Effector CD4-positive, alpha-beta T cell (primary cell): ENCODE measurements at regions not wholly inside any gene's neighbourhood (a gene's known extent, or its start where the extent isn't known, plus 50 kb on each side); places are given as distances from the start of the nearest gene placed in this dataset.
"Not testable (repeated sequence)": the region's sequence is repeated elsewhere in the genome, so short reads cannot be mapped to it uniquely, and the experiment has no call there.

Experiments
- DNase-seq: peaks from one replicate; pipeline ENCODE4 v3.0.0-alpha.2; 2020

DNA sequence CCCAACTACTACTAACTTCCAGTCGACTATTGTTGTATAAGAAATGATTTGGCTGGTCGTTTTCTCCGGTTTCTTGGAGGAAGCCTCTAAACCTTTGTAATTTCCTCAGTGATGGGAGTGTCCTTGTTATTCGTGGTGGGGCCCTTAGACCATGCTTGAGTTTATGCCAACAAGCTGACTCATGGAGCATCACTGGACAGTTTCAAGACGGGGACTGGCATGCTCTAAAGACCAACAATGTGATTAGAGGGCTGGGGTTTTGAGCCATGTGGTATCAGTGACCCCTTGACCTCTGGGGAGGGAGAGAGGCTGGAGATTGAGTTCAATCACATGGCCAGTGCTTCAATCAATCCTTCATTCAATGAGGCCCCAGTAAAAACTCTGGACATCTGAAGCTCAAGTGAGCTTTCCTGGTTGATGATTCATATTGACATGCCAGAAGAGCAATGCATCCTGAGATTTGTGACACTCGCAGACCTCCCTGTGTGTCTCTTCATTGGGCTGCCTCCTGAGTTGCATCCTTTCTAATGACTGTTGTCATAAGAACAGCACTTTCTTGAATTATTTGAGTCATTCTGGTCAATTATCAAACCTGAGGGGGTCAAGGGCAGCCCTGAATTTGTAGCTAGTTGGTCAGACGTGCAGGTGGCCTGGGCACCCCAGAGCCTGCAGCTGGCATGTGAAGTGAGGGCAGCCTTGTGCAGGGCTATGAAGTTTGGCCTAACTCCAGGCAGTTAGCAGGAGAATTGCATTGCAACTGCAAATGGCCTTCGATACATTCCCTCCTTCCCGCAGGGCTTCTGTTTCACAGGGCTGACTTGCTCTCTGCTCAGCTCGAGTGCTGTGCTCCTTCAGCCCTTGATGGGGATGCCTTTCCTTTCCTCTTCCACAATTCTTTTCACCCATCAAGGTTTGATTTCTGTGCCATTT lies 246.5 kb downstream of the FGF9 start:
- no peak for DNase-seq

DNA sequence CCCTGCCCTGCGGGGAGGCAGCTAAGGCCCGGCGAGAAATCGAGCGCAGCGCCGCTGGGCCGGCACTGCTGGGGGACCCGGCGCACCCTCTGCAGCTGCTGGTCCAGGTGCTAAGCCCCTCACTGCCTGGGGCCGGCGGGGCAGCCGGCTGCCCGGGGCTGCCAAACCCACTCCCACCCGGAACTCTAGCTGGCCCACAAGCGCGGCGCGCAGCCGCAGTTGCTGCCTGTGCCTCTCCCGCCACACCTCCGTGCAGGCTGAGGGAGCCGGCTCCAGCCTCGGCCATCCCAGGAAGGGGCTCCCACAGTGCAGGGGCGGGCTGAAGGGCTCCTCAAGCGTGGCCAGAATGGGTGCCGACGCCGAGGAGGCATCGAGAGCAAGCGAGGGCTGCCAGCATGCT lies 249.9 kb downstream of the FGF9 start:
- not testable (repeated sequence) for DNase-seq

DNA sequence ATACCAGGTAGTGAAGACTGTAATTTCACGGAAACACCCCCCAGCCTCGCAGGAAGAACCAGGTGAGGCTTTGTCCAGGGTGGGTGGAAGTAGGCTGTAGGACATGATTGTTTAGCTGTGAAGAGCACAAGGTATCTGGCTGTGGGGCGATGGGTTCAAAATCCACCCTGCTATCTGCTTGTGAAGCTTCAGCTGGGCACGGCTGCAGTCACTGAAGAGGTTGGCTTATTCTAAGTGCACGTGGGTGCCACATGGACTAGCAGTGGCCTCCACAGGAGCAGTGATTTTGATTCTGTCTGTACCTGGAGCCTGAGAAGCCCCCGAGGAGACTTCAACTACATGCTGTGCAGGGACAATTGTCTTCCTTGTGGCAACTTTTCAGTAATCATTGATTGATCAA lies 254.1 kb downstream of the FGF9 start:
- no peak for DNase-seq

DNA sequence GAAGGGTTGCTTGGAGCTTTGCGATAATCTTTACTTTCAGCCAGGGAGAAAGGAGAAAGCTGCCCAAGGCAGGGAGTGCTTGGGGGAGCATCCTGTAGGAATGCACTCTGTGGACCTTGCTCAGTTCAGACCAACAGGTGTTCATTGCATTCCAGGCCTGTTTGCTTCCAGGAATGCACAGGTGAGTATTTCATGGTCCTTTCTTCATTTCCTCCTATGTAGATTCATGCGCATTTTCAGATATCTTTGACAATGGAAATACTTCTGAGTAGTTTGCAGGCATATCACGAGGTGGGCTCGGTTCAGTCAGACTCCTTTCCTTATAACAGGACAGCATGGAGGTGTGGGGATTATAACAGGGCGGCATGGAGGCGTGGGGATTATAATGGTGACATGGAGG lies 254.8 kb downstream of the FGF9 start:
- no peak for DNase-seq

DNA sequence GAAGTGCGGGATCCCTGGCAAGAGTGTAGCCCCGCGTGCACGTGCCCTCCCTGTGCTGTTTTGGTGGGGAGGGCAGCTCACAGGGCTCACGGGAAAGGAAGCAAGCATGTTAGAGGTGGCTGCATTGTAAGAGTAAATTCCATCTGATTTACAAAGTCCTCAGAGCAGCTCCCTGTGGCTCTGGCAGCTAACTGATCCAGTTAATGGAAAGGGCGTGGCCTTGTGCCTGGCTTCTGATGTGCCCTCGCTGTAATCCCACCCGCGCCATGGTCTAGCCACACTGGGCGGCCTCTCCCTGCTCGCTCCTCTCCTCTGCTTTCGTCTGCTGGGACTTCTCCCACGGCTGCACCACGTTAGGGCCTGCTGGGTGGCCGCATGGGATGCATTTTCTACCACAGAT lies 258.5 kb downstream of the FGF9 start:
- DNase-seq = no peak

DNA sequence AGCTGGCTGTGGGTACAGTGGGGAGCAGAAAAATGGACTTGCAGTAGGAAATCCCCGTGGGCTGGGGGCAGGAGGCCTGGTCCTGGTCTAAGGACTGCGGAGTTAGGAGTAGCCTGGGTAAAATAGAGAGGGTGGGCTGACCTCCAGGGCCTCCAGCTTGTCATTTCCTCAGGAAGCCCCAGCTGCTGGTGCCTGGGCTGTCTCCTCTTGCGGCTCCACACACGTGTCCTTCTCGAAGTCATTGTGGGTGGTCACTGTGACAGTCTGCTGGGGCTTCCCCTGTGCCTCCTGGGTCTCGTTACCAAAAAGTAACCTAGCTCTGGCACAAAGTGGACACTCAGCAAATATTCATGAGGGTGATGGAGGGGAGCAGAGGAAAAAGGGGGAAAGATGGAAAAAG lies 259.7 kb downstream of the FGF9 start:
- DNase-seq = no peak

DNA sequence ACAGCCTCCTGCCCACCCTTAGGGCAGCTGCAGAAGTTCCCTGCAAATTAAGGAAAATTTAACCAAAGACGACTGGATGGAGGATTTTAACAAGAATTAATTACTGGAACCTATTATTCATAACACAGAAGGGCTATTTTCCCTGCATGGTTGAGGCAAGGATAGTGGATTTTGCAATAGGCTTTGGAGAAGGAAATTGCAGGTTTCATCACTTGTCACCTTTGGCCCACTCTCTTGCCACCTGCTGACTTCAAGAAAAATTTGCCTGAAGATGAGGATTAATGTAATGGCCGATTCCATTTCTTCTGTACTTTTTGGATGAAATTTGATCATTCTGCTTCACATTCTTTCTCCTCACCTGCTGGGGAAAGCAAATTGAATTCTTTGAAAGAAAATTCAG lies 261.7 kb downstream of the FGF9 start:
- DNase-seq = no peak

DNA sequence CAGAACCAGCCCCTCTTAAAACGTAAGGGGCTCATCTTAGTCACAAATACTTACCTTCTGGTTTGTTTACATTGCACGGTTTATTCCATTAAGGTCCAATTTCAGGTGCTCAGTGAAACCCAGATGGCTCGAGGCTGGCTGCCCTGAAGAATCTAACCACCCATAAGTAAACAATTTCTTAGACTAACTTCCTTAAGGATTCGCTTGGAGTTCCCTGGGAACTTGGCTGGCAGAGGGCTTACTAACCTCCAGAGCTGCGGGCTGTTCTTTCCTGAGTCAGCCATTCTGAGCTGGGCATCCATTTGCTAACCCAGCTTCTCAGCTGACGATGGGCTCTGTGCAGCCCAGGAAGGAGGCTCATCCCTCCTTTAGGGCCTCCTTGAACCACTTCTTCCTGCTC lies 262.1 kb downstream of the FGF9 start:
- no peak for DNase-seq

DNA sequence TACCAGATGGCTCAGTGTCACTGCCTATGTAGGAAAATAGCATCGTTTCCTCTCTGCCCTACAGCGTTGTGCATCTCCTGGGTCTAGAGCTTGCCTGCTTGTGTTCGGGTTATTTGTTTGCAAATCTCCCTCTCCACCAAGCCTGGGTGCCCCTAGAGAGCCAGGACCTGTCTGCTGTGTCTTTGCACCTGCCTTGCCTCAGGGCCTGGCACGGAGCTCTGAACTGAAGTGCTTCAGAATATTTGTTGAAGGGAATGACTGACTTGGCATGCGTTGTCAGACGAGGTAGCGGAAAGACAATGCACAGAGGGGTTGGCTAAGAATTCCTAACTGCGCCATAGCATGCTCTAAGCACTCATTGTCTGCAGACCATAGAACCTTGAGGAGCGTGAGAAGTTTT lies 263.4 kb downstream of the FGF9 start:
- no peak for DNase-seq

DNA sequence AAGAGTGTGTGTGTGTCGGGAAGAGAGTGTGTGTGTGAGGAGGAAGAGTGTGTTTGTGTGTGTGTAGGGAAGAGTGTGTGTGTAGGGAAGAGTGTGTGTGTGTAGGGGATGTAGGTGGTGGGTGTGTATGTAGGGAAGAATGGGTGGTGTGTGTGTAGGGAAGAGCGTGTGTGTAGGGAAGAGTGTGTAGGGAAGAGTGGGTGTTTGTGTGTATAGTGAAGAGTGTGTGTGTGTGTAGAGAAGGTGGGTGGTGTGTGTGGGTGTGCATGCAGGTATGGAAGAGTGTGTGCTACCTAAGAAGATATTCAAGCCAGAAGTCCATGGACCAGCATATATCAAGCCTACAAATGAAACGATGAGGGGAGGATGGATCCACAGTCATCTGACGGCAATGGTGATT lies 265.8 kb downstream of the FGF9 start:
- DNase-seq = no peak

DNA sequence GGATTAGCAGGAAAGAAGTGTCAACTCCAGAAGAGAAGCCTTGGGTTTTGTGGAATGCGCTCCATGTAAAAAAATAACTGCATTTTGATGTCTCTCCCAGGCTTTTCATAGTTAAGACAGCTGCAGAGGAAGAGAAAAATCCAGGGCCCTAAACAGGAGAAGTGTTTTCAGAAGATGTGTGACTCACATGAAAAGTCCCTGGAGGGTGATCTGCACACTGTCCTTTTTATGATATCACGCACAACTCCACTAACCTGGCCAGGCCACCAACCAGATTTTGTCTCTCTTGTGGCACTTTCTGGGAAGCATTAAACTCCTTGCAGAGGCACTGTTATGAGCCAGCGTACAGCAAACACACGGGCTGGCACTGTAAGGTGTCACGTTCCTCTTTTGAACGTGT lies 267.3 kb downstream of the FGF9 start:
- no peak for DNase-seq

DNA sequence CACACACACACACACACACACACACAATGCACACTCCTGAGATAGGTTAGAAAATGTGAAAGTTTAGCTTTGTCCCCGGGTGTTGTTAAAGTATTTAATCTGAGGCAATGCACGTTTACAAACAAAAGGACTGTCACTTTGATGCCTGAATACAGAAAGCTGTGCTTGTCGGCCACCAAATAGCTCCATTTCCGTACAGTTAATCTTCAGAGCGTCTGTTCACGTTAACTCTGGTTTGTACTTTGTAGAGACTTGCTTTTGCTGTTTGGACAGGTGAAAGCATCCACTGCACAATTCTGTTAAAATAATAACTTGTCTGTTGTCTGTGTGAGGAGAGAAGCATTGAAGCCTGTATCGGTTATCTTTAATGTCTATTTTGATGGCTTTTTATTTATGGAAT lies 267.8 kb downstream of the FGF9 start:
- no peak for DNase-seq

DNA sequence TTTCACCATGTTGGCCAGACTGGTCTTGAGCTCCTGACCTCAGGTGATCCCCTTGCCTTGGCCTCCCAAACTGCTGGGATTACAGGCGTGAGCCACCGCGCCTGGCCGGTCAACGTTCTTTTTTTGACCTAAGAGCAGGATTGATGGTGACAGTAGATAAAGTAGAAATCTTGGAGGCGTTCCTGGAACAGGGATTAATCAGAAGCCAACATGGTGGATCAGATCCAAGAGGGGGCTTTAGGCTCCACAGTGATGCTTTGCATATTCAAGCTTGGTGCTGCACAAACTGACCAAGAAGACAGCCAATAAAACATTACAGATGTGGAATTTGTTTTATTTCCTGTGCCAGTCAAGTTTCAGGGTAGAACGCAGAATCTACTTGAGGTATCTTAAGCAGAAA lies 271.2 kb downstream of the FGF9 start:
- DNase-seq = no peak

DNA sequence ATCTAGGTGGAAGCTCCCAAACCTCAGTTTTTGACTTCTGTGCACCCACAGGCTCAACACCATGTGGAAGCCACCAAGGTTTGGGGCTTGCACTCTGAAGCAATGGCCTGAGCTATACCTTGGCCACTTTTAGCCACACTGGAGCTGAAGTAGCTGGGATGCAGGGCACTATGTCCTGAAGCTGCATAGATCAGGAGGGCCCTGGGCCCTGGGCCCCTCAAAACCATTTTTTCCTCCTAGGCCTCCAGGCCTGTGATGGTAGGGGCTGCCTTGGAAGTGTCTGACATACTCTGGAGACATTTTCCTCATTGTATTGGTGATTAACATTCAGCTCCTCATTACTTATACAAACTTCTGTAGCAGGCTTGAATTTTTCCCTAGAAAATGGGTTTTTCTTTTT lies 273.7 kb downstream of the FGF9 start:
- DNase-seq = no peak

DNA sequence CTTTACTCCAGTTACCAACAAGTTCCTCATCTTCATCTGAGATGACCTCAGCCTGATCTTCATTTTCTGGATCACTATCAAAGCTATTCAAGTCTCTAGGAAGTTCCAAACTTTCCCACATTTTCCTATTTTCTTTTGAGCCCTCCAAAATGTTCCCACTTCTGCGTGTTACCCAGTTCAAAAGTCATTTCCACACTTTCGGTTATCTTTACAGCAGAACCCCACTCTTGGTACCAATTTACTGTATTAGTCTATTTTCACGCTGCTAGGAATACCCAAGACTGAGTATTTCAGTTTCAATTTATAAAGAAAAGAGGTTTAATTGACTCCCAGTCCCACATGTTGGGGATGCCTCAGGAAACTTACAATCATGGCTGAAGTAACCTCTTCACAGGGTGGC lies 274.3 kb downstream of the FGF9 start:
- no peak for DNase-seq

DNA sequence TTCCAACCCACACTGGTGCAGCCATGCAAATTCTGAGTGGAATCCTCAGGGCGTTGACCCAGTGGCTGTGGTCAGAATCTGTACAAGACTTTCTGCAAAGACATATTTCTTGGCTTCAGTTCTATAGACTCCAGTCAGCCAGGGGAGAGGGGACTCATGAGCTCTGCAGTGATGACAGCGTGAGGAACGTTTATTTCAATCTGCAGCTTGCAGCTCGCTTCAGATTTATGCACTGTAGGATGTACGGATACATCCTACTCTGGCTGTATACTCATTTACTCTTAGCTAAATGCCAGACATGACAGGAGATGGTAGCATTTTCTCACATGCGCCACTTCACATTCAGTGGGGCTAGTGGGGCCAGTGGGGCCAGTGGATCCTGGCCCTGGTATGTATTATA lies 276.1 kb downstream of the FGF9 start:
- DNase-seq = no peak

DNA sequence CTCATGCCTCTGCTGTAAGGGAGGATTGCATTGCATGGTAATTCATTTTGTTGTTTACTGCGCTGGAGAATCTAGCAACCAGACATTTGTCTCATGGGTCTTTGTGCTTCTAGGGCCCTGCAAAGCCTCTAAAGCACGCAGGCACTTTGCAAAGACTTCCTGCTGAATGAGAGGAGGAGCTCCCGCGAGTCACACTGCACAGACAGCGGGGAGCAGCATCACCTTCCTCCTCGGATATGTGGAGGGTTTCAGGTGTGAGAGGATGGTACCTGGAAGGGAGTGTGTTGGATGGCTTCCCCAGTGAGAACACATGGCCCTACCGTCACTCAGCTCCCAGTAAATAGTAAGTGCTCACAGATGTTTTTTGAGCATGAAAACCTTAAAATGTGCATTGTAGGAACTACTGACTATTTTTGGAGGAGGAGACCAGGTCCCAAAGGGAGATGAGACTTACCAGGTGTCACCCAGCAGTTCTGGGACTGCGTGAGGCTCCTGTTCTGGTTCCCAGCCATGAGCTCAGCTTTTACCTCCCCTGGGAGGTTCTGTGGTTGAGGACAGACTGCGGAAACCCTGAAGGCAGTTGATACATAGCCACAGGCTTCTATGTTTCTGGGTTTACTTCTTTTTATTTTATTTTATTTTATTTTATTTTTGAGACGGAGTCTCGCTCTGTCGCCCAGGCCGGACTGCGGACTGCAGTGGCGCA lies 278.0 kb downstream of the FGF9 start:
- DNase-seq = no peak

DNA sequence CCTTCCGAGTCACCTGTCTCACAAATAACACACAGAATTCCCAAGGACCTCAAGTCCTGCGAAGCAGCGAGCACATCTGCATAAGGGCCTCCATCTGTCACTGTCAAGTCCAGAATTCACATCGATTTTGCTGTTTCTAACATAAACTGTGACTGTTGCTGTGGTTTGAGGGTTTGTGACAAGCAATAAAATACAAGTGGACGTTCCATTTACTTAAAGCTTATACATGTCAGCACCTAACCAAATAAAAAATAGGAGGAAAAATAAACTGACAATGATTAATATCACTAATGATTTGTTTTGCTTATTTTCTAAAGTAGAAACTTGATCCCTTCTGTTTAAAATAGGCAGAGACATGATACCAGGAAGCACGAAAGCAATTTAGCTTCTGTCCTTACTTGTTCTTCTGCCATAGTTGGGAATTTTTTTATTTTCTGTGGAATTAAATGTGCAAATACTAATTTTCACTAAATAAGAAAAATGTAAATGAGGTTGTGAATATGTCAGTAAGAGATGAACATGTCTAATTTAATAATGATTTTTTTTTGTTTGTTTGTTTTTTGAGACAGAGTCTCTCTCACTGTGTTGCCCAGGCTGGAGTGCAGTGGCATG lies 279.1 kb downstream of the FGF9 start:
- no peak for DNase-seq

DNA sequence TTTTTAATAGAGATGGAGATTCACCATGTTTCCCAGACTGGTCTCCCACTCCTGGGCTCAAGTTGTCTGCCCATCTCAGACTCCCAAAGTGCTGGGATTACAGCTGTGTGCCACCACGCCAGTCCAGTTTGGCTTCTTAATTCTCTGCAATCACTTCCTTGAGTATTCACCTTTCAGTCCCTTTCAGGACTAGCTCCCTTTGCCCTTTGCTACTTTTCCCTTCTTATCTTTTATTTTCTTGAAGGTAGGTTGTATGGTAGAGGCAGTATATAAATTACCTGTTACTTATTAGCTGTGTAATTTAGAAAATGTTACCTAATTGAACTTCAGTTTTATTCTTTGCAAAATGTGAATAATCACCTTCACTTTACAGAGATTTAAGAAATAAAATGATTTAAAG lies 285.8 kb downstream of the FGF9 start:
- DNase-seq = no peak

DNA sequence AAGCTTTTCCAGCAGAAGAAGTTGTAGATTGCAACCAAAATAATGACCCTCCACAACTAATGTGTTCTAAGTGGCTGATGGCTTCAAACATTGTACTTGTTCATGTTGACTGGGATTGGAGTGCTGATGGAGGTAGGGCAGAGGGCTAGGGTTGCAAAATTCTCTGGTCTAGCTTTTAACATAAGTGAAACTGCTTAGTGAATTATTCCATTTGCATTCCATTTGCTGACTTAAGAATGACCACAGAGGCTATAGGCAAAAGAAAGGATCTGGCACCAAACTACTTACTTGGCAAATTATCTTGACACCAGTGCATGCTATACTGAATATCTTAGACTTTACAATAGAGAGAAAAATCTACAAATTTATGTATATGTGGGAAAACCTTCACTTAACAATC lies 287.0 kb downstream of the FGF9 start:
- DNase-seq = no peak

DNA sequence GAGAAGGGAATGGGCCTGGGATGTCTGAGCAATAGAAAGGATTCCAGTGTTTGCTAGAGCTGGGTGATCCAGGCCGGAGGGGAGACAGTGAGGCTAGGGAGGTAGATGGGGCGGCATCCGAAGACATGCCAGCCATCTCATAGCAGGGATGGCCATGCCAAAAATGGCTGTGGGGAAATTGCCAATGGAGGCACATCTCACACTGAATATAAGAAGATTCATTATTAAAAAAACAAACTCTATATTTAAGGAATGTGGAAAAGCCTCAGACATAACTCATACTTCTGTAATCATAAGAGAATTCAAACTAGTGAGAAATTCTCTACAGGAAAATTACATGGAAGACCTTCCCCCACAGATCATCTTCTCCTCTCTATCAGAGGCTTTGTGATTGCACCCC lies 289.2 kb downstream of the FGF9 start:
- DNase-seq = no peak

DNA sequence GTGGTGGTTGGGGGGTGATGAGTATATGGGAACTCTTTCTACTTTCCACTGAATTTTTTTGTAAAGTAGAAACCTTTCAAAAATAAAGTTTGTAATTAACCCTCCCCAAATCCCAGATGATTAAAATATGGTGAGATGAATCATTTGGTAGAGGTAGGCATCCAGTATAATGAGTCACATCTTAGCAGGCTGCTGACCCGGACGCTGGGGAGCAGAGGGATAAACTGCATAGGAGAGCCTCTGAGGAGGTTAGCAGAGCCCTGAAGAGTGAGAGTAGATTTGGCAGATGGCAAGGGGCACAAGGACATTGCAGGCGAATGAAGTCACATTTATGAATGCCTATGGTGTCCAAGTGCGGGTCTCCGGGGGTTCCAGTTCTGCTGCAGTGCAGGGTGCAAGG lies 293.8 kb downstream of the FGF9 start:
- DNase-seq = no peak

DNA sequence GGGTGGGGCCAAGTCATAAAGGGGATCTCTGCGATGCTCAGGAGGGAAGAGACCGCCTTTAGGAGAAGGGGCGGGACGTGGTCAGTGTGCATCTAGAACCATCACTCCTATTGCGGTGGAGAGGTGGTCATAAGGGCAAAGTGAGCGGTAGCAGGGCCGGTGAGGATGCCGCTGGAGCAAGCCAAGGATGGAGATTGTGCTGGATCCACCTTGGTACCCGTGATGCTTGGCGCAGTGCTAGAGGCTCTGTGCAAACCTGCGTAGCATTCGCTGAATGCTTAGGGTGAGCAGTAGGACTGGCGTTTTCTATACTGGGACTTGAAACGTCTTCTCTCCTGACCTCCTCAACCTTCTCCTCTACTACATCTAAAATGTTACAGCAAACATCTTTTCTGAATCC lies 294.2 kb downstream of the FGF9 start:
- no peak for DNase-seq

DNA sequence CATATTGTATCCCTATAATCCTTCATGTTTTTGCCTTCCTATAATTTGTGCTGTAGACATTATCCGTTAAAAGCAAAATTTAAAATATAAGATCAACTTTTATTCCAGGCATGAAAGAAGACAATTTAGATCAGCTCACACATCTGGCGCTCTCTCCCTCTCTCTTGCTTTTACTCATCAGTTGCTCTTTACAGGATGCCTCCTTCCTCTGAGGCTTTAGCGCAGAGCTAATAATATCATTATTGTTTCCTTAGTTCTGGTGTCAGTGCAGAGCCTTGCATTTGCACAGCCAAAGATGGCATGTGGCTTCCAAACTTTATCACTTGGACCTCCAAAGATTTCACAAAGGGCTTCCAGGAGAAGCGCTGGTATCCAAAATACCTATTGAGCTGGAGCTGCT lies 295.1 kb downstream of the FGF9 start:
- no peak for DNase-seq
